C4-2B (cell line): ENCODE measurements at regions not wholly inside any gene's neighbourhood (a gene's known extent, or its start where the extent isn't known, plus 50 kb on each side); places are given as distances from the start of the nearest gene placed in this dataset.

Experiments
- H3K27ac ChIP-seq: fragments of 450-650 bp; 2 replicates; pipeline ENCODE4 v1.5.1; 2017
- ZFX ChIP-seq: fragments of 450-650 bp; IDR thresholded peaks from 2 replicates; pipeline ENCODE4 v1.6.1; 2017
- TF ChIP-seq, protein P1 (sequence below): fragments of 450-650 bp; conservative IDR thresholded peaks from 2 replicates; pipeline ENCODE4 v1.5.1; 2017; ENCODE audit warnings: mild to moderate bottlenecking

DNA sequence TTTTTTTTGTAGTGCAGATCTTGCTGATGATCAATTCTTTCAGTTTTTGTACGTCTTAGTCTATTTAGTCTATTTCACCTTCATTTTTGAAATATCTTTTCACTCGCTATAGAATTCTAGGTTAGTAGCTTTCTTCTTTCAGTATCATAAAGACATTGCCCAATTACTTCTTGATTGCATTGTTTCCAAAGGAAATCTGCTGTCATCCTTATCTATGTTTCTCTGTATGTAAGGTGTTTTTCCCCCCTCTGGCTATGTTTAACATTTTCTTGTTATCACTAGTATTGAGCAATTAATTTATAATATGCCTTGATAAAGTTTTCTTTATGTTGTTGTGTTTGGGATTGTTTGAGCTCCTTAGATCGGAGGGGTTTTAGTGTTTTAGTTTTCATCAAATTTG lies 171.9 kb downstream of the BMP4 start:
- H3K27ac ChIP-seq, result no peak overlapping the region
- TF ChIP-seq, protein P1, sequence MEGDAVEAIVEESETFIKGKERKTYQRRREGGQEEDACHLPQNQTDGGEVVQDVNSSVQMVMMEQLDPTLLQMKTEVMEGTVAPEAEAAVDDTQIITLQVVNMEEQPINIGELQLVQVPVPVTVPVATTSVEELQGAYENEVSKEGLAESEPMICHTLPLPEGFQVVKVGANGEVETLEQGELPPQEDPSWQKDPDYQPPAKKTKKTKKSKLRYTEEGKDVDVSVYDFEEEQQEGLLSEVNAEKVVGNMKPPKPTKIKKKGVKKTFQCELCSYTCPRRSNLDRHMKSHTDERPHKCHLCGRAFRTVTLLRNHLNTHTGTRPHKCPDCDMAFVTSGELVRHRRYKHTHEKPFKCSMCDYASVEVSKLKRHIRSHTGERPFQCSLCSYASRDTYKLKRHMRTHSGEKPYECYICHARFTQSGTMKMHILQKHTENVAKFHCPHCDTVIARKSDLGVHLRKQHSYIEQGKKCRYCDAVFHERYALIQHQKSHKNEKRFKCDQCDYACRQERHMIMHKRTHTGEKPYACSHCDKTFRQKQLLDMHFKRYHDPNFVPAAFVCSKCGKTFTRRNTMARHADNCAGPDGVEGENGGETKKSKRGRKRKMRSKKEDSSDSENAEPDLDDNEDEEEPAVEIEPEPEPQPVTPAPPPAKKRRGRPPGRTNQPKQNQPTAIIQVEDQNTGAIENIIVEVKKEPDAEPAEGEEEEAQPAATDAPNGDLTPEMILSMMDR, result no peak
- no peak for TF ChIP-seq ZFX

DNA sequence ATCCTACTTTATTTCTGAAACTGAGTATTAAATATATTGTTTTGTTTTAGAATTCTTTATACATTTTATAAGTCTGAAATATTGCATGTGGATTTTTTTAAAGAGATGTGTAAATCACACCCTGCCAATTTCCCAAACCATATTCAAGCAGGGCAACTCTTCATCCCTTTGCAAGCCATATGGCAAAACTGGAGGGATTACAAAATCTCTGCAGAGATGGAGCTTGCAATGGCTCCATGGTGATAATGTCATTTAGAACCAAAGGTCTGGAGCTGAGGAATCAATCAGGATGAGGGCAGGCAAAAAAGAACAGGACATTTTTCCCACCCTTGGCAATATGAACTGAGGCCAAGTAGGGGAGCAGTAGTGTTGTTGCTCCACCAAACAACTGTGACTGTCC lies 173.4 kb downstream of the BMP4 start:
- TF ChIP-seq, protein P1, result no peak
- TF ChIP-seq ZFX, result no peak
- H3K27ac ChIP-seq, result no peak overlapping the region

DNA sequence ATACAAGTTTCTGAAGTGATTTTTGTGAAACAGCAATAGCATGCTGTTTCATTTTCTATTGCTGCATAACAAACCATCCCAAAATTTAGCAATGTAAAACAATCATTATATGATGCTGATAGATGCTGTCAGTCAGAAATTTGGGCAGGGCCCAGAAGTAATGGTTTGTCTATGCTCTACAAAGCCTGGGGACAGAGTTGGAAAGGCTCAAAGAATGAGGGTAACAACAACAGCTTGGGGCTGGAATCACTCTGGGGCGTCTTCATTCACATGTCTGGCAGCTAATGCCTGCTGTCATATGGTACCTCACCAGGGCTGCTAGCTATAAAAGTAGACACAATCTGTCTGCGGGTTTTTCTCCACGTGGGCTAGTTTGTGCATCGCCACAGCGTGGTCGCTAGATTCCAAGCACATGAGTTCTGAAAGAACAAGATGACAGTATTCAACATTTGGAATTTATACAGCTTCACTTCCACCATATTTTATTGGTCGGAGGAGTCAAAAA lies 176.5 kb downstream of the BMP4 start:
- H3K27ac ChIP-seq, result no peak overlapping the region

GRCh38 chr14:53779301-53779700 lies 177.3 kb downstream of the BMP4 start:
- H3K27ac ChIP-seq, result no peak overlapping the region
- no peak for TF ChIP-seq ZFX
- TF ChIP-seq, protein P1, result no peak

More for the DNA sequence above, 176.5 kb downstream of the BMP4 start:
- TF ChIP-seq, protein P1, result no peak
- TF ChIP-seq ZFX, result no peak

DNA sequence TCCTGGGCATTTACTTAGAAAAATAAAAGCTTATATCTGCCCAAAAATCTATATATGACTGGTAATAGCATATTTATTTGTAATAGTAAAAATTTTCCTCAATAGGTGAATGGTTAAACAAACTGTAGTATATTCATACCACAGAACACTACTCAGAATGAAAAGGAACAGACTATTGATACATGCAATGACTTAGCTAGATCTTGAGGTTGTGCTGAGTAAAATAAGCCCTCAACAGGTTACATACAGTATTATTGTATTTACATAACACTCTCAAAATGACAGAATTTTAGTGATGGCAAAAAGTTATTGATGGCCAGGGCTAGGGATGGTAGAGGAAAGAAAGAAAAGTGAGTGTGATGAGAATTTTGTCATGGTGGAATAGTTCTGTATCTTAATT lies 178.4 kb downstream of the BMP4 start:
- no peak for TF ChIP-seq ZFX
- TF ChIP-seq, protein P1, result no peak
- H3K27ac ChIP-seq, result no peak overlapping the region

DNA sequence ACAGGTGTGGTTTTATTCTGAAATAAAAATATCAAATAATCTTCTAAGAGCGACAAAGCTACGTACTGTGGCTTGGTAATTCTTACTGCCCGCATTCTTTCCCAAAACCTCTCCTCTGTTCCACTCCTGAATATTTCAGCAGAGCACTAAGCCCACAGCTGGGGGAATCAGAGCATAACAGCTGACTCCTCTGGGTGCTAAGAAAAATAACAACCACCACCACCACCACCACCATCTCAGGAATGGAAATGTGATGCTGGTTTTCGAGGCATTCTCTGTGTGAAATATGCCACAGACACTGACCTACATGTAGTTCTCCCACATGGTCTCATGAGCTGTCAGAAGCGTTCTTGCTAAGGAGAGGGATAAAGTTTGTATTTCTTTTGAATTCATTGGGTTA lies 183.7 kb downstream of the BMP4 start:
- H3K27ac ChIP-seq, result no peak overlapping the region
- no peak for TF ChIP-seq ZFX
- TF ChIP-seq, protein P1, result no peak

DNA sequence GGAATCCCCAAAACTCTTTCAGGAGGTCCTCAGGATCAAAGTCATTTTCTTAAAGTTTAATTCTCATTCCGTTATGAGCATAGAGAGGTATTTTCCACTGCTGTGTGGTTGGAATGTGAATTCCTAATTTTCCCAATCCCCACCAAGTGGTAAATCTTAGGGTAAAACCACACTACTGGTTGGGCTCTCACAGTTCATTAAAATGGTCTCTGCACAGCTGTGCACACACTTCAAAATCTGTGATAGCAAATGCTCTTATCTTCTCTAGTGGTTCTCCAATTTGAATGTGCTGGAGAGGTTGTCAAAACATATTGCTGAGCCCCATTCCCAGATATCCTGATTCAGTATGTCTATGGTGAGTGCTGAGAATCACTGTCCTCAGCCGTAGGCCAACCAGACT lies 189.1 kb downstream of the BMP4 start:
- TF ChIP-seq ZFX, result no peak
- TF ChIP-seq, protein P1, result no peak
- H3K27ac ChIP-seq, result no peak overlapping the region
